ENCODE measurements at regions not wholly inside any gene's neighbourhood (a gene's known extent, or its start where the extent isn't known, plus 50 kb on each side); places are given as distances from the start of the nearest gene placed in this dataset.
"Not testable (repeated sequence)": the region's sequence is repeated elsewhere in the genome, so short reads cannot be mapped to it uniquely, and the experiment has no call there.

DNA sequence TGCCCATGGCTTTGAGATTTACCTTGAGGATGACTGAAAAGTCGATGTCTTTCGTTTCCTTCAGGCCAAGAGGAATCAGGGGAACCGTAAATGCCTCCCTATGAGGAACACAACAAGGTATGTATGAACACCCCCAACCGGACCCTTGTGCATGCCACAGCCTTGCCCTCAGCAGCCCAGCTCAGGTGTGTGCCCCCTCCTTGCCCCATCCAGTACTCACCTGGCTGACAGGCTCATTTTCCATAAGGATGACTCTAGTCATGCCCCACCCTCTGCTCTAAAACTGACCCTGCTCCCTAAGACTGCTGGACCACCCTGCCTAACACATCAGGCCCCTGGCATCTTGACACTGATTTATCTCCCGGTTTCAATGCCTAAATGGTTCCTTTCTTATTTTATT lies 270.0 kb downstream of the GOLGA6L6 start:
- H3K36me3 Mint-ChIP-seq = no peaks in the 10 kb centered on the region
- no peaks in the 10 kb centered on the region for H3K9me3 Mint-ChIP-seq
- no peaks in the 10 kb centered on the region for H3K4me1 Mint-ChIP-seq
- TF ChIP-seq RELA (CRISPR knock-in tag; IDR thresholded peaks at IDR 0.05; ENCODE audit: borderline replicate concordance) (no peak), FOXP1 (CRISPR knock-in tag; IDR thresholded peaks at IDR 0.05; ENCODE audit: borderline replicate concordance) (no peak), ELF4 (CRISPR knock-in tag; IDR thresholded peaks at IDR 0.05; ENCODE audit: low read depth) (no peak), JUN (CRISPR knock-in tag; IDR thresholded peaks at IDR 0.05) (no peak), NFE2L1 (CRISPR knock-in tag; IDR thresholded peaks at IDR 0.05) (no peak), ZBTB21 (CRISPR knock-in tag; IDR thresholded peaks at IDR 0.05; ENCODE audit: borderline replicate concordance) (no peak), SP1 (CRISPR knock-in tag; conservative IDR thresholded peaks at IDR 0.05) (no peak), RORB (CRISPR knock-in tag; IDR thresholded peaks at IDR 0.05) (no peak), EMX1 (CRISPR knock-in tag; IDR thresholded peaks at IDR 0.05) (no peak)
- TF ChIP-seq, protein P1, sequence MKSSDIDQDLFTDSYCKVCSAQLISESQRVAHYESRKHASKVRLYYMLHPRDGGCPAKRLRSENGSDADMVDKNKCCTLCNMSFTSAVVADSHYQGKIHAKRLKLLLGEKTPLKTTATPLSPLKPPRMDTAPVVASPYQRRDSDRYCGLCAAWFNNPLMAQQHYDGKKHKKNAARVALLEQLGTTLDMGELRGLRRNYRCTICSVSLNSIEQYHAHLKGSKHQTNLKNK (CRISPR knock-in tag; IDR thresholded peaks at IDR 0.05) = no peak
- TF ChIP-seq, protein P2, sequence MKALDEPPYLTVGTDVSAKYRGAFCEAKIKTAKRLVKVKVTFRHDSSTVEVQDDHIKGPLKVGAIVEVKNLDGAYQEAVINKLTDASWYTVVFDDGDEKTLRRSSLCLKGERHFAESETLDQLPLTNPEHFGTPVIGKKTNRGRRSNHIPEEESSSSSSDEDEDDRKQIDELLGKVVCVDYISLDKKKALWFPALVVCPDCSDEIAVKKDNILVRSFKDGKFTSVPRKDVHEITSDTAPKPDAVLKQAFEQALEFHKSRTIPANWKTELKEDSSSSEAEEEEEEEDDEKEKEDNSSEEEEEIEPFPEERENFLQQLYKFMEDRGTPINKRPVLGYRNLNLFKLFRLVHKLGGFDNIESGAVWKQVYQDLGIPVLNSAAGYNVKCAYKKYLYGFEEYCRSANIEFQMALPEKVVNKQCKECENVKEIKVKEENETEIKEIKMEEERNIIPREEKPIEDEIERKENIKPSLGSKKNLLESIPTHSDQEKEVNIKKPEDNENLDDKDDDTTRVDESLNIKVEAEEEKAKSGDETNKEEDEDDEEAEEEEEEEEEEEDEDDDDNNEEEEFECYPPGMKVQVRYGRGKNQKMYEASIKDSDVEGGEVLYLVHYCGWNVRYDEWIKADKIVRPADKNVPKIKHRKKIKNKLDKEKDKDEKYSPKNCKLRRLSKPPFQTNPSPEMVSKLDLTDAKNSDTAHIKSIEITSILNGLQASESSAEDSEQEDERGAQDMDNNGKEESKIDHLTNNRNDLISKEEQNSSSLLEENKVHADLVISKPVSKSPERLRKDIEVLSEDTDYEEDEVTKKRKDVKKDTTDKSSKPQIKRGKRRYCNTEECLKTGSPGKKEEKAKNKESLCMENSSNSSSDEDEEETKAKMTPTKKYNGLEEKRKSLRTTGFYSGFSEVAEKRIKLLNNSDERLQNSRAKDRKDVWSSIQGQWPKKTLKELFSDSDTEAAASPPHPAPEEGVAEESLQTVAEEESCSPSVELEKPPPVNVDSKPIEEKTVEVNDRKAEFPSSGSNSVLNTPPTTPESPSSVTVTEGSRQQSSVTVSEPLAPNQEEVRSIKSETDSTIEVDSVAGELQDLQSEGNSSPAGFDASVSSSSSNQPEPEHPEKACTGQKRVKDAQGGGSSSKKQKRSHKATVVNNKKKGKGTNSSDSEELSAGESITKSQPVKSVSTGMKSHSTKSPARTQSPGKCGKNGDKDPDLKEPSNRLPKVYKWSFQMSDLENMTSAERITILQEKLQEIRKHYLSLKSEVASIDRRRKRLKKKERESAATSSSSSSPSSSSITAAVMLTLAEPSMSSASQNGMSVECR (CRISPR knock-in tag; IDR thresholded peaks at IDR 0.05; ENCODE audit: borderline replicate concordance) = no peak
- TF ChIP-seq, protein P3, sequence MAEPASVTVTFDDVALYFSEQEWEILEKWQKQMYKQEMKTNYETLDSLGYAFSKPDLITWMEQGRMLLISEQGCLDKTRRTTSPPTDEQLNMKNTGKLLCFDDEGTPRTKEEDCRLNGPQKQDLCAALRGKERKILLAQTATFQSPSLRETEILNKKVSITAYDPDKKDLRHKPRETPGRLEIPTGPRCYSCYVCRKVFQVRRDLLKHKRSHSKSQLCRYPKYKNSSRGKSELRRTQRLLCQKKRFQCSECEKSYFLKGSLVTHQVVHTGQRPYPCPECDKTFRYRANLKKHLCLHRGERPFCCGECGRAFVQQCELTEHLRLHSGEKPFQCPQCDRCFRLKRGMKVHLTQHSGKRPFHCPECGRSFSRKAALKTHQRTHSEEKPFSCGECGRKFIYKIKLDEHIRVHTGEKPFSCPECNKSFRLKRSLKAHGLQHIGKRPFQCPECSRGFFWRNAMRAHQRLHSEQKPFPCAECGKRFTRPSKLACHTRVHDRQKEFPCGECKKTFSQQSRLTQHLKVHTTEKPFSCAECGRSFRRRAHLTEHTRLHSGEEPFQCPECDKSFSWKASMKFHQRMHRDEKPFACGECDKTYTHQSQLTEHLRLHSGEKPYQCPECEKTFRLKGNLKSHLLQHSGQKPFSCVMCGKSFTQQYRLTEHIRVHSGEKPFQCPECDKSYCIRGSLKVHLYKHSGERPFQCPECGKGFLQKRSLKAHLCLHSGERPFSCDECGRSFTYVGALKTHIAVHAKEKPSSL (CRISPR knock-in tag; conservative IDR thresholded peaks at IDR 0.05) = no peak
- no peak overlapping the region for H3K27ac Mint-ChIP-seq
- POLR2A ChIA-PET = no interaction called here
- CTCF ChIA-PET = no interaction called here
- DNase-seq (ENCODE audit: low spot score) = no peak
- ATAC-seq = no peak
- no peaks in the 10 kb centered on the region for H3K27me3 Mint-ChIP-seq (ENCODE audit: low read depth)
- no peak overlapping the region for H3K4me3 Mint-ChIP-seq

DNA sequence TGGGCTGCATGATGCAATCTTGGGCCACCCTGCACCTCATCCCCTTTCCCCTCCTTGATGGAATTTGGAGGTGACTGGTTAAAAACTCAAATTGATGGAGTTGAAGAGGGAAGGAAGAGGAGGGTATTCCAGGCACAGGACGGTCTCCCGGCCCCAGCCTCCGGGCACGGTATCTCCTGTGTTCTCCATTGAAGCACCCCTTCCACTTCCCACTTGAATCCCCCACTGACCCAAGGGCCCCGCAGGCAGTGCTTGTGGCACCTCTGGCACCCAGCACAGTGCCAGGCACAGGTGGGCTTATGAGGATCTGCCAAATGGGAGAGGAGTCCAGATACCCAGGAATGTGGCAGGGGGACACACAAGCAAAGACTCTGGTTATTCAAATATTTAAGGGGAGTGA lies 271.6 kb downstream of the GOLGA6L6 start:
- H3K36me3 Mint-ChIP-seq = peaks cover 10% of the 10 kb centered on the region
- ATAC-seq; H3K9me3 Mint-ChIP-seq; H3K27ac Mint-ChIP-seq; CTCF ChIA-PET; DNase-seq (ENCODE audit: low spot score); H3K4me1 Mint-ChIP-seq; POLR2A ChIA-PET; H3K4me3 Mint-ChIP-seq: not testable (repeated sequence)
- H3K27me3 Mint-ChIP-seq (ENCODE audit: low read depth) = peaks cover 10% of the 10 kb centered on the region

DNA sequence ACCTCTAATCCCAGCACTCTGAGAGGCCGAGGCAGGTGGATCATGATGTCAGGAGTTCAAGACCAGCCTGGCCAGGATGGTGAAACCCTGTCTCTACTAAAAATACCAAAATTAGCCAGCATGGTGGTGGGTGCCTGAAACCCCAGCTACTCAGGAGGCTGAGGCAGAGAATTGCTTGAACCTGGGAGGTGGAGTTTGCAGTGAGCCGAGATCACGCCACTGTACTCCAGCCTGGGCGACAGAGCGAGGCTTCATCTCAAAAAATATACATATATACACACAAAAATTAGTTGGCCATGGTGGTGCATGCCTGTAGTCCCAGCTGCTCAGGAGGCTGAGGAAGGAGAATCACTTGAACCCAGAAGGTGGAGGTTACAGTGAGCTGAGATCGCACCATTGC lies 273.6 kb downstream of the GOLGA6L6 start:
- H3K4me1 Mint-ChIP-seq; DNase-seq (ENCODE audit: low spot score); H3K4me3 Mint-ChIP-seq; H3K27ac Mint-ChIP-seq; POLR2A ChIA-PET; CTCF ChIA-PET; H3K9me3 Mint-ChIP-seq; ATAC-seq: not testable (repeated sequence)
- peaks cover 12% of the 10 kb centered on the region for H3K36me3 Mint-ChIP-seq
- peaks cover 10% of the 10 kb centered on the region for H3K27me3 Mint-ChIP-seq (ENCODE audit: low read depth)

DNA sequence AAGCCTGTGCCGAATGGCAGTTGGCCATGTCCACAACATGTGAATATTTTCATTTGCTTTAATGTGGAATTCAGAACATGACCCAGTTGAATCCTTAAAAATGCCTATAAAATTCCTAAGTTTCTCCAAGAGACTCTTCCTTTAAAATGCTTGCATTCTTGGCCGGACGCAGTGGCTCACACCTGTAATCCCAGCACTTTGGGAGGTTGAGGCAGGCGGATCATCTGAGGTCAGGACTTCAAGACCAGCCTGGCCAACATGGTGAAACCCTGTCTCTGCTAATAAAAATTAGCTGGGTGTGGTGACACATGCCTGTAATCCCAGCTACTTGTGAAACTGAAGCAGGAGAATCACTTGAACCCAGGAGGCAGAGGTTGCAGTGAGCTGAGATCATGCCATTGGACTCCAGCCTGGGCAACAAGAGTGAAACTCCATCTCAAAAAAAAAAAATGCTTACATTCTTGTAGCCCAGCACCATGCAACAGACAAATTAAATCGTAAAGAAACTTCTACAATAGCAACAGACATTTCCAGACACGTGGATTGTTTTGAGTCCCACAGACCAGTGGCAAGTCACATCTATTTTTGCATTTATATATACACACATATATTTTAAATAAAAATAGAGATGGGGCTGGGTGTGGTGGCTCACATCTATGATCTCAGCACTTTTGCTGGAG lies 274.4 kb downstream of the GOLGA6L6 start:
- peaks cover 12% of the 10 kb centered on the region for H3K36me3 Mint-ChIP-seq

DNA sequence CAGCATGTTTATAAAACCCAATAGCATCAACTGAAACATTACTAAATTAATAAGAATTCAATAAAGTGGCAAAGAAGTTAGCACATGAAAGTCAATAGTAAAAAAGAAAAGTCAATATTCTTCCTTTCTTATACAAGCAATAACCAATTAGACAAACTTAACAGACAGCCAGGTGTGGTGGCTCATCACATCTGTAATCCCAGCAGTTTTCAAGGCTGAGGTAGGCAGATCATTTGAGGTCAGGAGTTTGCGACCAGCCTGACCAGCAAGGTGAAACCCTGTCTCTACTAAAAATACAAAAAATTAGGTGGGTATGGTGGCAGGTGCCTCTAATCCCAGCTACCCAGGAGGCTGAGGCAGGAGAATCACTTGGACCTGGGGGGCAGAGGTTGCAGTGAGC lies 275.9 kb downstream of the GOLGA6L6 start:
- peaks cover 12% of the 10 kb centered on the region for H3K36me3 Mint-ChIP-seq
- H3K27ac Mint-ChIP-seq; H3K4me3 Mint-ChIP-seq; DNase-seq (ENCODE audit: low spot score); H3K9me3 Mint-ChIP-seq; H3K4me1 Mint-ChIP-seq; POLR2A ChIA-PET; ATAC-seq; CTCF ChIA-PET: not testable (repeated sequence)
- peaks cover 13% of the 10 kb centered on the region for H3K27me3 Mint-ChIP-seq (ENCODE audit: low read depth)

More for the DNA sequence above, 274.4 kb downstream of the GOLGA6L6 start:
- H3K9me3 Mint-ChIP-seq; H3K4me1 Mint-ChIP-seq; DNase-seq (ENCODE audit: low spot score); CTCF ChIA-PET; H3K27ac Mint-ChIP-seq; ATAC-seq; POLR2A ChIA-PET; H3K4me3 Mint-ChIP-seq: not testable (repeated sequence)
- peaks cover 10% of the 10 kb centered on the region for H3K27me3 Mint-ChIP-seq (ENCODE audit: low read depth)

DNA sequence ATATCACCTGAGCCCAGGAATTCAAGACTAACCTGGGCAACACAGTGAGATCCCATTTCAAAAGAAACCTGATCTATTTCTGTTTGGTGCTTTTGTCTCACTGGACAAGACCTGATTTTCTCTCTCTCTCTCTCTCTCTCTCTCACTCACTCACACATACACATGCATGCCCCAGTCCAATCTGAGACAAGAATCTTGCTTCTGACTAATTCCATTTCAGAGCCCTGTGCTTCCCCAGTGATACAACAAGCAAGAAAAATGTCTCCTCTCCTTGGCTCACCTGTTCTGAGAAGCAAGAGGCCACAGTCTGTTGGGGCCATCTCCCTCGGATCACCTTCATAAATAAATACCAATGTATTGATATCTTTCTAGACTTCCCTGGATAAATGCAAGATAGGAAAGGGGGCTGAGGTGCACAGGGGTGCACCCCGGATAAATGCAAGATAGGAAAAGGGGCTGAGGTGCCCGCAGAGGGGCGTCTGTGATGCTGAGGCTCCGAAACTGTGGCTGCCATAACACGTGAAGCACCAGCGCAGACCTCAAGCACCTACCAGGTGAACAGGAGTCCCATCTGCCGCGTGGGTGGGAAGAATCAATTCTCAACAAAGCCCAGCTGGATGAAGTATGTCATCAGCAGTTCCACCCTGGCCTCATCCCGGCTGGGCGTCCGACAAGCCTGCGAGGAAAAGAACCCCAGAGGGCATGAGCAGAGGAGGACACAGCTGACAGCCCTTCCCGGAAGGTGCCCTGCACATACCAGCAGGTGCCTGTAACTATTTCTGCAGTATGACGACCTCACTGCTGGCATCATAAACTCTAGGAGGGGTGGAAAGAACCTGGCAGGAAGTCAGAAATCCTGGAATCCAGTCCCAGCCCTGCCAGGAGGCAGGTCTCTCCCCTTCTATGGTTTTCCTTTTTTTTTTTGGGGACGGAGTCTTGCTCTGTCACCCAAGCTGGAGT lies 280.0 kb downstream of the GOLGA6L6 start:
- Mint-ChIP-seq H3K9me3 (peaks cover 36% of the 10 kb centered on the region), H3K27me3 (ENCODE audit: low read depth) (peaks cover 38% of the 10 kb centered on the region), H3K36me3 (peaks cover 35% of the 10 kb centered on the region)
- ATAC-seq; CTCF ChIA-PET; DNase-seq (ENCODE audit: low spot score); H3K27ac Mint-ChIP-seq; POLR2A ChIA-PET; H3K4me3 Mint-ChIP-seq; H3K4me1 Mint-ChIP-seq: not testable (repeated sequence)
